Fibroblast of lung (primary cell): ENCODE measurements at regions not wholly inside any gene's neighbourhood (a gene's known extent, or its start where the extent isn't known, plus 50 kb on each side); places are given as distances from the start of the nearest gene placed in this dataset.

Experiments
- CTCF ChIP-seq, 2 donors: IDR thresholded peaks in 1 of 2; conservative IDR thresholded peaks in 1 of 2; 1 replicate in 1 of 2; 2 replicates in 1 of 2; pipeline ENCODE4 v1.5.1; 2011 to 2012; ENCODE audit warnings: low read length in 2 of 2, control low read depth in 1 of 2, inconsistent platforms in 1 of 2, low read depth in 1 of 2, mild to moderate bottlenecking in 1 of 2
- EZH2 ChIP-seq: IDR thresholded peaks from 2 replicates; pipeline ENCODE4 v1.5.1; 2012; ENCODE audit warnings: low read length, control low read depth, mild to moderate bottlenecking; ENCODE audit errors: missing control alignments

DNA sequence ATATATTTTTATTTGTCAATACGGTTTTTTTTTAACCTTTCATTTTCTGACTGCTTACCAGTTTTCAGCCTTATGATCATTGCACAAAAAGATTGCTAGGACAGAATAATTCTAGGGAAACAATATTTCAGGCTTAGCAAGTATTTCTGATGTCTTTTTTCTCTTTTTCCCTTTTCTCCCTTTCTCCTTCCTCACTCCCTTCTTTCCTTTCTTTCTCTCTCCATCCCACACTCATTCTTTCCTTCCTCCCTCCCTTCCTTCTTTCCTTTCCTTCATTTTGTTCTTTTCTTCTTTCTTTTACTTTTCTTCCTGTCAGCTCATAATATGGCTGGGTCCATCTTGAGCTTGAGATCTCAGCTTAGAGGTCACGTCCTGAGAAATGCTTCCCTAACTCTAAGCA is 601.4 kb upstream of the NOVA1 start:
- TF ChIP-seq CTCF (conservative IDR thresholded peaks at IDR 0.05 in 1 of 2, IDR thresholded peaks at IDR 0.05 in 1 of 2; ENCODE audit: low read depth in 1 of 2, low read length in 2 of 2) (no peak), EZH2 (no peak)
